GM19455 (cell line): ENCODE measurements at regions not wholly inside any gene's neighbourhood (a gene's known extent, or its start where the extent isn't known, plus 50 kb on each side); places are given as distances from the start of the nearest gene placed in this dataset.
"Not testable (repeated sequence)": the region's sequence is repeated elsewhere in the genome, so short reads cannot be mapped to it uniquely, and the experiment has no call there.

Experiments
- ATAC-seq: cut with Tn5 transposase; IDR thresholded peaks from one replicate; pipeline ENCODE4 v1.9.1; 2021; ENCODE audit not compliant: unreplicated experiment

- no peak for ATAC-seq
Measured at GRCh38 chr13:74743992-74744391, 609.8 kb upstream of the KLF12 start.

DNA sequence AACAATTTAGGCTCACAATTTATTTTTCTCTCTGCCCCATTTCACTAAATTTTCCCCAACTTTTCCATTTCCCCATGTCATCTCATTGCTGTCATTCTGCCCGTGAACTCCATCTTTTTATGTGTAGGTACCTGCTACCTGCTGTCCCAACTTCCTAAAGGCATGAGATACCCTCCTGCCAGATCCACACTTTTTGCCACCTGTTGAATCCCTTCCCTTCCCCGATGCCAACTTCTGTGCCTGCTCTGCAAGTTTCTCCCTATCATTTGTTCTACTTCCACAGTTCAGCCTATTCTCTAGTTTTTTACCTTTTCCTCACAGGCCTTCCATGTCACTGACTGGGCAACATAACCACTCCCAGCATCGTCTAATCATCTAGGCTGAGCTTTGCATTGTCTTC, 607.5 kb upstream of the KLF12 start:
- no peak for ATAC-seq

- ATAC-seq = no peak
Measured at GRCh38 chr13:74732736-74733385, 598.7 kb upstream of the KLF12 start.

- ATAC-seq = no peak
Measured at GRCh38 chr13:74731731-74732130, 597.5 kb upstream of the KLF12 start.

DNA sequence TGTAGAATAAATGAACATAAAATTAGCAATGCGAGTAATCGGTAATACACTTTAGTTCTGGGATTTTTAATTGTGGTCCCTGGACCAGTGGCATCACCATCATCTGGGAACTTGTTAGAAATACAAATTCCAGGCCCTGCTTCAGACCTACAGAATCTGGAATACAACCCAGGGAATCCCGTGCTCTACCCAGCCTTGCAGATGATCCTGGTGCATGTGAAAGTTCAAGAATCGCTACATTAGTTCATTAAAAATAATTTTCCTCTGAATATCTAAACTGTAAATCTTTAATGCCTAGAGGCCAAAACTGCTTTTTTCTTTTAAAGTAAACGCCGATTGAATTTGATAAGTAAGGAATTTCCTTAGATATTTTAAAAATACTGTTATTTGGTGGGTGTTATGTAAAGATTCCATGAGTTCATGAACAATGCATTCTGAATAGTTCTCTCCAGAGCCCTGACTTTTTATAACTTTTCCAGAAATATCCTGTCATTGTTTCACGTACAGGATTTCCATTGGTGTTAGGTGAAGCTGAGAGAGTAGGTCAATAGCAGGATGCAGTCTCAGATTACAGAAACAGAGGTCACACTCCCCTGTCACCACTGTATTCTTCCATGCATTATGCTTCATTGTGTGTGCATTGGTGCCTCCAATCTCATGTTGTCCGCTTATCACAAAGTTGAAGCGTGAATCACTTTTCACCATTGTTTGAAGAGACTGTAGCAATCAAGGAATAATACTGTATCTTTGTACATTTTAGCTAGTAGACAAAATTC, 596.5 kb upstream of the KLF12 start:
- no peak for ATAC-seq

GRCh38 chr13:74726206-74726605, 592.0 kb upstream of the KLF12 start:
- ATAC-seq = no peak

- not testable (repeated sequence) for ATAC-seq
Measured at GRCh38 chr13:74718232-74718842, 584.1 kb upstream of the KLF12 start.

GRCh38 chr13:74715718-74716117, 581.5 kb upstream of the KLF12 start:
- no peak for ATAC-seq

- no peak for ATAC-seq
Measured at GRCh38 chr13:74710006-74710405, 575.8 kb upstream of the KLF12 start.

DNA sequence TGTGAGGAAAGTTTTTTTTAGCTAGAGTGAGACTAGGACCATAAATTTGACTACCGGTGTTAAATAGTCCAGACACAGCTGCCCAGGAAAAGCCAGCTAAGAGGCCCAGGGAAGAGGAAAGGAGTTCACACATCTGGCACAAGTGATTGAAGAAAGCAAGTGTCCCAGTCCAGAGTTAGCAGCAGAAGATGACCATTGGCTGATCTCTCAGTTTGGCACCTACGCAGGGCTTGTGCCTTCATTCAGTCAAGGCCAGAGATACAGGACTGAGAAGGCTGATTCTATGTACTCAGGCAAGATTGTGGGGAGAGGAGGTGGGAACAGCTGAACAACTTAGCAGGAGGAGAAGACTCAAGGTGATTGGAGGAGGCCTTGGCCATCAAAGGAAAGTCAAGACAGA, 575.0 kb upstream of the KLF12 start:
- no peak for ATAC-seq

DNA sequence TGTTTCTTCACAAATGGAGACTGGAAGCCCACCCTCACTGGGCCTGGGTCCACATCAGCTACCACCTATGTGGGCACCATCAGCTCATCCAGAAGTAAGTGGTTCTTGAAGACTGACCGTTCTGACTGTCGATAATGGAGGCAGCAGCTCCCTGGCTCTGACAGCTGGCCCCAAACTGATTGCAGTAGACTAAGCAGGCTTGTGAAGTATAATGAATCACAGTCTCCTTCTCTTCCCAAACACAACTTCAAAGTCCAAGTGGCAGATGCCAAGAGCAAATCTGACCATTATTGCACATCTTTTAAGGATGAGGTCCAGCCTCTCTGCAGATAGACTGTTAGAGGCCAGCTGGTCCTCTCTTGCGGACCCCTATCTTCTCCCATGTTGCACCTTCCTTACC, 574.4 kb upstream of the KLF12 start:
- no peak for ATAC-seq

- no peak for ATAC-seq
Measured at GRCh38 chr13:74707291-74707690, 573.1 kb upstream of the KLF12 start.

GRCh38 chr13:74706801-74707200, 572.6 kb upstream of the KLF12 start:
- no peak for ATAC-seq

GRCh38 chr13:74705438-74705837, 571.2 kb upstream of the KLF12 start:
- ATAC-seq = no peak

- no peak for ATAC-seq
Measured at GRCh38 chr13:74703855-74704387, 569.7 kb upstream of the KLF12 start.

- no peak for ATAC-seq
Measured at GRCh38 chr13:74696148-74696922, 562.1 kb upstream of the KLF12 start.

GRCh38 chr13:74695021-74695800, 561.0 kb upstream of the KLF12 start:
- ATAC-seq = no peak

GRCh38 chr13:74687442-74688182, 553.4 kb upstream of the KLF12 start:
- no peak for ATAC-seq

- ATAC-seq = no peak
Measured at GRCh38 chr13:74683411-74683810, 549.2 kb upstream of the KLF12 start.

DNA sequence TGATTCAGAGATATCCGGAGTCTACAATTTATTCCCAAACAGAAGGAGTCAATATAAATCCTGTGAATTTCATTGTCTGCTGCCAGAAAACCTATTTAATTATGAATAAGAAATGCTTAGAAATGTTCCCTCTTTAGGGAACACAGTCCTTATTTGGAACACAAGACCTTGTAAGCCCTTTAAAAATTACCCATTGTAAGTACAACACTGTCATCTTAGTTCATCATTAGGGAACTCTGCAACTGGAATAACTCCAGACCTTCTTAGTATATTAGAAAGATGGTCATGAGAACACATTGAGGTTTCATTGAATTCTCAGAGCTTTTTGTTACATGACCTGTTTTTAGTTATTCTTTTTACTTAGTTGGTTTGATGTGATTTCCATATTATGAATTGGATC, 548.5 kb upstream of the KLF12 start:
- no peak for ATAC-seq
